Astrocyte of the spinal cord (primary cell): ENCODE measurements at regions not wholly inside any gene's neighbourhood (a gene's known extent, or its start where the extent isn't known, plus 50 kb on each side); places are given as distances from the start of the nearest gene placed in this dataset.

Experiments used
- DNase-seq: peaks from one replicate; pipeline ENCODE4 v3.0.0; 2011; ENCODE audit warnings: low read depth, low spot score
- H3K4me3 ChIP-seq: 2 replicates; pipeline ENCODE4 v1.5.1; 2011; ENCODE audit warnings: low read depth, mild to moderate bottlenecking, low read length, moderate library complexity
- CTCF ChIP-seq: IDR thresholded peaks from 2 replicates; pipeline ENCODE4 v1.5.1; 2012; ENCODE audit warnings: low read depth, mild to moderate bottlenecking, low read length, inconsistent platforms
- in situ Hi-C: cut with HindIII; loops from 2 replicates; pipeline ENCODE4 v1.10.0; 2017; ENCODE audit warnings: low sequenced_read_pairs

GRCh38 chr5:120007598-120007997 lies 378.2 kb downstream of the FAM170A start:
- DNase-seq: no peak
- in situ Hi-C loops: no loop called here
- no peak for TF ChIP-seq CTCF
- H3K4me3 ChIP-seq: no peak overlapping the region

GRCh38 chr5:120012431-120012830 lies 383.1 kb downstream of the FAM170A start:
- in situ Hi-C loops: no loop called here
- no peak for TF ChIP-seq CTCF
- no peak for DNase-seq
- no peak overlapping the region for H3K4me3 ChIP-seq

- in situ Hi-C loops: no loop called here
- DNase-seq: no peak
- TF ChIP-seq CTCF: no peak
- no peak overlapping the region for H3K4me3 ChIP-seq
Observed at GRCh38 chr5:120014535-120014934, 385.2 kb downstream of the FAM170A start.

GRCh38 chr5:120016717-120017382 lies 387.5 kb downstream of the FAM170A start:
- no peak for TF ChIP-seq CTCF
- no peak for DNase-seq
- in situ Hi-C loops: no loop called here
- no peak overlapping the region for H3K4me3 ChIP-seq

- no peak for TF ChIP-seq CTCF
- no peak overlapping the region for H3K4me3 ChIP-seq
- in situ Hi-C loops: no loop called here
- no peak for DNase-seq
Observed at GRCh38 chr5:120017513-120017912, 388.2 kb downstream of the FAM170A start.

GRCh38 chr5:120035181-120035580 lies 405.8 kb downstream of the FAM170A start:
- H3K4me3 ChIP-seq: no peak overlapping the region
- no peak for DNase-seq
- TF ChIP-seq CTCF: no peak
- in situ Hi-C loops: no loop called here
